Upper lobe of left lung (tissue), 6 donors: ENCODE measurements at regions not wholly inside any gene's neighbourhood (a gene's known extent, or its start where the extent isn't known, plus 50 kb on each side); places are given as distances from the start of the nearest gene placed in this dataset.

Experiments
- ATAC-seq, 2 donors: fragments of 200-7000 bp; cut with Tn5 transposase; one replicate each; pipeline ENCODE4 v1.9.1; 2022; ENCODE audit warnings: mild to moderate bottlenecking in 2 of 2, moderate library complexity in 2 of 2; ENCODE audit not compliant: low FRiP score in 2 of 2
- DNase-seq, 2 donors: peaks; one replicate each; pipeline ENCODE4 v3.0.0-alpha.2; 2019 to 2020
- H3K27ac ChIP-seq, 4 donors: fragments of 200-600 bp; sonication (generic); one replicate each; pipeline ENCODE4 v1.5.1; 2016 to 2019
- H3K27me3 ChIP-seq, 4 donors: fragments of 200-600 bp; sonication (generic); one replicate each; pipeline ENCODE4 v1.5.1; 2017 to 2019
- H3K36me3 ChIP-seq, 4 donors: fragments of 200-600 bp; sonication (generic); one replicate each; pipeline ENCODE4 v1.5.1; 2016 to 2019
- H3K4me1 ChIP-seq, 4 donors: fragments of 200-600 bp; sonication (generic); one replicate each; pipeline ENCODE4 v1.5.1; 2018 to 2019
- H3K4me3 ChIP-seq, 4 donors: fragments of 200-600 bp; sonication (generic); one replicate each; pipeline ENCODE4 v1.5.1; 2017 to 2019; ENCODE audit warnings: mild to moderate bottlenecking in 2 of 4, moderate library complexity in 1 of 4
- H3K9me3 ChIP-seq, 4 donors: fragments of 200-600 bp; sonication (generic); one replicate each; pipeline ENCODE4 v1.5.1; 2018 to 2019
- EP300 ChIP-seq, 4 donors: sonication (generic); formaldehyde crosslinking; IDR thresholded peaks; one replicate each; pipeline ENCODE4 v1.5.1; 2017; ENCODE audit warnings: antibody characterized with exemption in 4 of 4, control low read depth in 2 of 4
- POLR2A ChIP-seq, 4 donors: fragments of 450-650 bp; IDR thresholded peaks; one replicate each; pipeline ENCODE4 v1.5.1; 2016 to 2017; ENCODE audit warnings: antibody characterized with exemption in 4 of 4, mild to moderate bottlenecking in 2 of 4
- POLR2AphosphoS5 ChIP-seq, 2 donors: sonication (generic); formaldehyde crosslinking; IDR thresholded peaks; one replicate each; pipeline ENCODE4 v1.5.1; 2017; ENCODE audit warnings: antibody characterized with exemption in 2 of 2
- WGBS, 2 donors: methylation state at CpG; one replicate each; pipeline ENCODE4 v1.1.5; 2017 to 2018; 5-methylcytosine and 5-hydroxymethylcytosine counted together
- TF ChIP-seq, protein P1 (sequence below), 6 experiments: fragments of 450-650 bp in 4 of 6; fragments of 200-600 bp in 2 of 6; sonication (generic) in 2 of 6; IDR thresholded peaks; one replicate each; pipeline ENCODE4 v1.5.1; 2016 to 2019; ENCODE audit warnings: antibody characterized with exemption in 6 of 6
- donor health status: DM: no; HTN: no; CAD: no; lungs with moderate emphysema.
- donor health status: DM: no; HTN: yes; CAD: no; lungs with severe emphysema.

- ATAC-seq, result no peak
- no peaks in the 10 kb centered on the region for H3K4me1 ChIP-seq
Observed at GRCh38 chr12:65525491-65526141, 247.1 kb downstream of the MSRB3 start.

DNA sequence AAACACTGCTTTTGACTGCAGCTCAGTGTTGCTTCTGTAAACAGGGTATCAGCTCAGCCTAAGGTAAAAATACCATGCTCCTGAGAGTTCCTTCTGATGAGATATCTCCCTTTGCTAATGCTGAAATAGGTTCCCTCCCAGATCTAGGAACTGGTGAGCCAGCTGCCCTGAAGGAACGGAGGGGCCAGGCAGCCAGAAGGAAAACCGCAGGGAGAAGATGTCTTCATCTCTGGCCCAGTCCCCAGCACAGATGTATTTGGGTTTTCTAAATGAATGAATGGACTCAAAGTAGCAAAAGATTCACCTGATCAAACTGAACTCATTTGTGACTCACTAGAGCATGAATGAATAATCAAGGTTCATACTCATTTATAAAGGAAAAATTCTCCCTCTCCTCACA is 247.8 kb downstream of the MSRB3 start:
- ATAC-seq, result peak in 1 of 2 donors; percentile 75
- Histone ChIP-seq H3K4me3 (no peak overlapping the region), H3K27ac (no peak overlapping the region), H3K4me1 (no peaks in the 10 kb centered on the region), H3K36me3 (no peaks in the 10 kb centered on the region), H3K9me3 (no peaks in the 10 kb centered on the region), H3K27me3 (no peaks in the 10 kb centered on the region)
- WGBS, 2 donors, result 92 to 98% methylated on average over 2 of the region's 2 CpGs
- no peak for DNase-seq
- TF ChIP-seq POLR2AphosphoS5 (IDR thresholded peaks at IDR 0.05) (no peak), EP300 (IDR thresholded peaks at IDR 0.05) (no peak), POLR2A (IDR thresholded peaks at IDR 0.05) (no peak)
- TF ChIP-seq, protein P1, sequence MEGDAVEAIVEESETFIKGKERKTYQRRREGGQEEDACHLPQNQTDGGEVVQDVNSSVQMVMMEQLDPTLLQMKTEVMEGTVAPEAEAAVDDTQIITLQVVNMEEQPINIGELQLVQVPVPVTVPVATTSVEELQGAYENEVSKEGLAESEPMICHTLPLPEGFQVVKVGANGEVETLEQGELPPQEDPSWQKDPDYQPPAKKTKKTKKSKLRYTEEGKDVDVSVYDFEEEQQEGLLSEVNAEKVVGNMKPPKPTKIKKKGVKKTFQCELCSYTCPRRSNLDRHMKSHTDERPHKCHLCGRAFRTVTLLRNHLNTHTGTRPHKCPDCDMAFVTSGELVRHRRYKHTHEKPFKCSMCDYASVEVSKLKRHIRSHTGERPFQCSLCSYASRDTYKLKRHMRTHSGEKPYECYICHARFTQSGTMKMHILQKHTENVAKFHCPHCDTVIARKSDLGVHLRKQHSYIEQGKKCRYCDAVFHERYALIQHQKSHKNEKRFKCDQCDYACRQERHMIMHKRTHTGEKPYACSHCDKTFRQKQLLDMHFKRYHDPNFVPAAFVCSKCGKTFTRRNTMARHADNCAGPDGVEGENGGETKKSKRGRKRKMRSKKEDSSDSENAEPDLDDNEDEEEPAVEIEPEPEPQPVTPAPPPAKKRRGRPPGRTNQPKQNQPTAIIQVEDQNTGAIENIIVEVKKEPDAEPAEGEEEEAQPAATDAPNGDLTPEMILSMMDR (IDR thresholded peaks at IDR 0.05), result no peak

More at GRCh38 chr12:65525491-65526141, 247.1 kb downstream of the MSRB3 start:
- no peak for DNase-seq
- TF ChIP-seq, protein P1 (IDR thresholded peaks at IDR 0.05), result no peak
- no peak for TF ChIP-seq EP300 (IDR thresholded peaks at IDR 0.05)
- Histone ChIP-seq H3K27me3 (no peaks in the 10 kb centered on the region), H3K27ac (no peak overlapping the region), H3K36me3 (no peaks in the 10 kb centered on the region), H3K4me3 (no peak overlapping the region), H3K9me3 (no peaks in the 10 kb centered on the region)
- WGBS, 2 donors, result 85 to 92% methylated on average over 3 of the region's 3 CpGs

DNA sequence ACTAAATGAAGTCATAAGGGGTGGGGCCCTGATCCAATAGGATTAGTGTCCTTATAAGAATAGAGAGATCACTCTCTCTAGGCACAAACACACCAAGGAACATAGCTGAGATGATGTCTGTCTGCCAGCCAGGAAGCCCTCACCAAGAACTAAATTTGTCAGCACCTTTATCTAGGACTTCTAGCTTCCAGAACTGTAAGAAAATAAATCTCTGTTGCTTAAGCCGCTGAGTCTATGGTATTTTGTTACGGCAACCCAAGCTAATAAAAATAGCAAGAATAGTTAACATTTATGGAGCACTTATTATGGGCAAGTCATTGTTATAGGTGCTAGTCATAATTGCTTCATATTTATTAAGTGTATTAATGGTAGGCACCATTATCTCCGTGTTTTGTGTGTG is 249.6 kb downstream of the MSRB3 start:
- H3K4me1 ChIP-seq, result no peaks in the 10 kb centered on the region
- DNase-seq (no peak), ATAC-seq (no peak)
- H3K9me3 ChIP-seq, result no peaks in the 10 kb centered on the region
- H3K4me3 ChIP-seq, result no peak overlapping the region
- no peak for TF ChIP-seq POLR2A (IDR thresholded peaks at IDR 0.05)
- TF ChIP-seq EP300 (IDR thresholded peaks at IDR 0.05), result no peak
- TF ChIP-seq, protein P1 (IDR thresholded peaks at IDR 0.05), result no peak
- TF ChIP-seq POLR2AphosphoS5 (IDR thresholded peaks at IDR 0.05), result no peak
- H3K27me3 ChIP-seq, result no peaks in the 10 kb centered on the region
- H3K27ac ChIP-seq, result no peak overlapping the region
- WGBS, 2 donors, result 93 to 95% methylated on average over 3 of the region's 3 CpGs
- H3K36me3 ChIP-seq, result no peaks in the 10 kb centered on the region

- H3K9me3 ChIP-seq, result no peaks in the 10 kb centered on the region
- no peak for DNase-seq
- TF ChIP-seq EP300 (IDR thresholded peaks at IDR 0.05) (no peak), POLR2AphosphoS5 (IDR thresholded peaks at IDR 0.05) (no peak), POLR2A (IDR thresholded peaks at IDR 0.05) (no peak)
- TF ChIP-seq, protein P1 (IDR thresholded peaks at IDR 0.05), result no peak
Observed at GRCh38 chr12:65529106-65529505, 250.6 kb downstream of the MSRB3 start.

GRCh38 chr12:65529771-65530435 is 251.4 kb downstream of the MSRB3 start:
- no peak overlapping the region for H3K27ac ChIP-seq
- H3K36me3 ChIP-seq, result no peaks in the 10 kb centered on the region
- DNase-seq, result no peak
- 88 to 92% methylated on average over 7 of the region's 7 CpGs for WGBS, 2 donors
- H3K4me3 ChIP-seq, result no peak overlapping the region
- H3K4me1 ChIP-seq, result no peaks in the 10 kb centered on the region
- no peaks in the 10 kb centered on the region for H3K27me3 ChIP-seq
- TF ChIP-seq POLR2A (IDR thresholded peaks at IDR 0.05) (no peak), EP300 (IDR thresholded peaks at IDR 0.05) (no peak), POLR2AphosphoS5 (IDR thresholded peaks at IDR 0.05) (no peak)
- TF ChIP-seq, protein P1 (IDR thresholded peaks at IDR 0.05), result no peak
- ATAC-seq, result no peak
- no peaks in the 10 kb centered on the region for H3K9me3 ChIP-seq

More at GRCh38 chr12:65529106-65529505, 250.6 kb downstream of the MSRB3 start:
- no peak overlapping the region for H3K27ac ChIP-seq
- no peaks in the 10 kb centered on the region for H3K36me3 ChIP-seq
- no peak for ATAC-seq
- H3K4me3 ChIP-seq, result no peak overlapping the region
- 91 to 93% methylated on average over 2 of the region's 2 CpGs for WGBS, 2 donors
- no peaks in the 10 kb centered on the region for H3K4me1 ChIP-seq
- no peaks in the 10 kb centered on the region for H3K27me3 ChIP-seq
